Thyroid gland (tissue), 4 donors: ENCODE measurements at regions not wholly inside any gene's neighbourhood (a gene's known extent, or its start where the extent isn't known, plus 50 kb on each side); places are given as distances from the start of the nearest gene placed in this dataset.

Source experiments
- DNase-seq, 2 donors: peaks; one replicate each; pipeline ENCODE4 v3.0.0-alpha.2; 2019
- H3K27ac ChIP-seq, 3 donors: fragments of 200-600 bp; sonication (generic); 1 replicate in 2 of 3; 2 replicates in 1 of 3; pipeline ENCODE4 v1.5.1; 2016 to 2019; ENCODE audit warnings: mild to moderate bottlenecking in 1 of 3, moderate library complexity in 1 of 3
- H3K27me3 ChIP-seq: fragments of 200-600 bp; sonication (generic); one replicate; pipeline ENCODE4 v1.5.1; 2019
- H3K36me3 ChIP-seq, 2 donors: fragments of 200-600 bp; sonication (generic); one replicate each; pipeline ENCODE4 v1.5.1; 2016 to 2019
- H3K4me1 ChIP-seq, 2 donors: fragments of 200-600 bp; sonication (generic); one replicate each; pipeline ENCODE4 v1.5.1; 2017 to 2019
- H3K4me3 ChIP-seq, 3 donors: fragments of 200-600 bp; sonication (generic); replicated peaks in 1 of 3; 1 replicate in 2 of 3; 2 replicates in 1 of 3; pipeline ENCODE4 v1.5.1; 2016; ENCODE audit warnings: mild to moderate bottlenecking in 1 of 3
- H3K9me3 ChIP-seq: fragments of 200-600 bp; sonication (generic); one replicate; pipeline ENCODE4 v1.5.1; 2017
- POLR2A ChIP-seq, 2 donors: fragments of 450-650 bp; IDR thresholded peaks; one replicate each; pipeline ENCODE4 v1.6.1; 2017; ENCODE audit warnings: antibody characterized with exemption in 2 of 2, mild to moderate bottlenecking in 2 of 2, moderate library complexity in 1 of 2
- WGBS, 2 donors: methylation state at CpG; one replicate each; pipeline ENCODE4 v1.1.5; 2017; 5-methylcytosine and 5-hydroxymethylcytosine counted together
- intact Hi-C: fragments of 100-400 bp; cut with DNase I; formaldehyde crosslinking; loops from one replicate; pipeline ENCODE4 v1.15.1; 2023
- TF ChIP-seq, protein P1 (sequence below), 6 experiments: fragments of 200-600 bp in 3 of 6; fragments of 450-650 bp in 3 of 6; sonication (generic) in 3 of 6; IDR thresholded peaks; one replicate each; pipeline ENCODE4 v1.5.1; 2016 to 2019; ENCODE audit warnings: antibody characterized with exemption in 6 of 6, mild to moderate bottlenecking in 2 of 6, inconsistent platforms in 1 of 6, moderate library complexity in 1 of 6

DNA sequence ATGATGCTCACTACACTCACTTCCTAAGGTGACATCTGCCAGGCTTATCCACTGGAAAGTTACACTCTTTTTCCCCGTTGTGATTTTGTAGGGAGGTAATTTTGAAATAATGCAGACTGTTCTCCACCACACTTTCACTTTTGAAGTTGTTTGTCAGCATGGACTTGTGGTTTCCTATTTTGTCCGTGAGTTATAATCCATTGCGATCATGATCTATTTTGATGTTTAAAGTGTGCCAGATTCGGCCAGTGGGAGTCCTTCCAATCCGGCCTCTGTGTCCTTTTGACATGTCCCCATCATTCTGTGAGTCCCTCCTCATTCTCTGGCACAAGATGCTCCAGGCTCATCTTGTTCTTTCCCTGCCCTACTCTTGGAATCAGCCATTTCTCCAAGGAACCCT lies 211.3 kb upstream of the KLF4 start:
- 52 to 59% methylated on average over 5 of the region's 5 CpGs for WGBS, 2 donors
- Histone ChIP-seq H3K27me3 (no peaks in the 10 kb centered on the region), H3K4me3 (no peak overlapping the region), H3K4me1 (no peaks in the 10 kb centered on the region), H3K27ac (no peak overlapping the region), H3K36me3 (no peaks in the 10 kb centered on the region), H3K9me3 (no peaks in the 10 kb centered on the region)
- DNase-seq, result no peak
- TF ChIP-seq, protein P1, sequence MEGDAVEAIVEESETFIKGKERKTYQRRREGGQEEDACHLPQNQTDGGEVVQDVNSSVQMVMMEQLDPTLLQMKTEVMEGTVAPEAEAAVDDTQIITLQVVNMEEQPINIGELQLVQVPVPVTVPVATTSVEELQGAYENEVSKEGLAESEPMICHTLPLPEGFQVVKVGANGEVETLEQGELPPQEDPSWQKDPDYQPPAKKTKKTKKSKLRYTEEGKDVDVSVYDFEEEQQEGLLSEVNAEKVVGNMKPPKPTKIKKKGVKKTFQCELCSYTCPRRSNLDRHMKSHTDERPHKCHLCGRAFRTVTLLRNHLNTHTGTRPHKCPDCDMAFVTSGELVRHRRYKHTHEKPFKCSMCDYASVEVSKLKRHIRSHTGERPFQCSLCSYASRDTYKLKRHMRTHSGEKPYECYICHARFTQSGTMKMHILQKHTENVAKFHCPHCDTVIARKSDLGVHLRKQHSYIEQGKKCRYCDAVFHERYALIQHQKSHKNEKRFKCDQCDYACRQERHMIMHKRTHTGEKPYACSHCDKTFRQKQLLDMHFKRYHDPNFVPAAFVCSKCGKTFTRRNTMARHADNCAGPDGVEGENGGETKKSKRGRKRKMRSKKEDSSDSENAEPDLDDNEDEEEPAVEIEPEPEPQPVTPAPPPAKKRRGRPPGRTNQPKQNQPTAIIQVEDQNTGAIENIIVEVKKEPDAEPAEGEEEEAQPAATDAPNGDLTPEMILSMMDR (IDR thresholded peaks at IDR 0.05), result no peak
- TF ChIP-seq POLR2A (IDR thresholded peaks at IDR 0.05), result no peak
- intact Hi-C loops, result no loop called here

DNA sequence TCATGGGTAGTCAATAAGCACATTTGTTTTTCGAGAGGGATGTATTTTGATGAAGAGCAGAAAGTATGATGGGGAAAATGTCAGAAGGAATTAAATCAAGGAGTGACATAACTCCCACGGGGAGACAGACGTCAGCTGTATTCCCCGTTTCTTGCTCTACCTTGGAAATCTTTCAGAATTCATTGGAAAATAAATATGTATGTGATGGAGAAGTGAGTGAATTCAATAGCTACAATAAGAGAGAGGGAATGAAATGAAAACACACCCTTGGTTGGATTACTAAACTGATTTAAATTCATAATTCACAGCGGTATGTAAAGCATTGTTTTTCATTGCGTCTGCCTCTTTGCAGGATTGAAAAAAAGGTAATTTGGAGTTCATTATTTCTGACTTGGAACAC lies 209.7 kb upstream of the KLF4 start:
- Histone ChIP-seq H3K9me3 (no peaks in the 10 kb centered on the region), H3K4me1 (no peaks in the 10 kb centered on the region), H3K4me3 (no peak overlapping the region), H3K27ac (no peak overlapping the region), H3K27me3 (no peaks in the 10 kb centered on the region), H3K36me3 (no peaks in the 10 kb centered on the region)
- no peak for DNase-seq
- TF ChIP-seq, protein P1 (IDR thresholded peaks at IDR 0.05), result no peak
- TF ChIP-seq POLR2A (IDR thresholded peaks at IDR 0.05), result no peak
- intact Hi-C loops, result no loop called here
- WGBS, 2 donors, result 72 to 76% methylated on average over 6 of the region's 6 CpGs

DNA sequence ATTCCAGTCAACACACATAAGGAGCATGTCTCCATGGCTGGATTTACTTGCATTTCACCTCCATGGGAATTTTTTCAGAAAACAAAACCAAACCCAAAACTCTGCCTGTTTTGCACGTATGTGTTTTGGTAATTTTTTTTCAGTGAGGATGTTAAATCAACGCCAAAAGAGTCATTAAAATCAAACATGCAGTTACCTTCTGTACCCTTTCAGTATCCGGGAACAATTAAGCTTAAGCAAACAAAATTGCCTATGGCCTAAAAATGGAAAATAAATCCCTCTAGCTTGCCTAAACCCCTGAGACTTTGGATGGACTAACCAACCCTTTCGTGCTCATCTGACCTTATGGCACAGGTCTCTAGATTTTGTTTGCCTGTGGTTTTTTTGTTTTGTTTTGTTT lies 209.2 kb upstream of the KLF4 start:
- Histone ChIP-seq H3K36me3 (no peaks in the 10 kb centered on the region), H3K4me3 (no peak overlapping the region), H3K27ac (no peak overlapping the region), H3K9me3 (no peaks in the 10 kb centered on the region), H3K4me1 (no peaks in the 10 kb centered on the region), H3K27me3 (no peaks in the 10 kb centered on the region)
- WGBS, 2 donors, result 65 to 67% methylated on average over 4 of the region's 4 CpGs
- intact Hi-C loops, result no loop called here
- no peak for DNase-seq
- no peak for TF ChIP-seq POLR2A (IDR thresholded peaks at IDR 0.05)
- TF ChIP-seq, protein P1 (IDR thresholded peaks at IDR 0.05), result no peak

DNA sequence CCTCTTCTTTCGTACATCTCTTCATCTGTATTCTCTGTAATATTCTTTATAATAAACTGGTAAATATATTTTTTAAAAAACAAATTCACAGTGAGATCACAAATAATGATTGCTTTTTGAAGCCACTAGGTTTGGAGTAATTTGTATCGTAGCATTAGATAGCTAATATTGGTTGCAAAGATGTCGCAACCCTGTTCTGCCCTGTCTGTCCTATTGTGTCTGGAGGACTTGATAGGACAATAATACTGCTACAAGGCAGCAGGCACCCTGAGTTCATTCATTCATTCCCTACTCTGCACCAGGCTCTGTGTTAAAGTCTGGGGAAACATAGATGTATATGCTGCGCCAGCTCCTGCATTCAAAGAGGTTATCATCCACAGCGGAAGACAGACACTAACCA lies 206.7 kb upstream of the KLF4 start:
- Histone ChIP-seq H3K27ac (no peak overlapping the region), H3K4me1 (no peaks in the 10 kb centered on the region), H3K4me3 (no peak overlapping the region), H3K9me3 (no peaks in the 10 kb centered on the region), H3K36me3 (no peaks in the 10 kb centered on the region), H3K27me3 (no peaks in the 10 kb centered on the region)
- 91 to 97% methylated on average over 5 of the region's 5 CpGs for WGBS, 2 donors
- intact Hi-C loops, result no loop called here
- TF ChIP-seq, protein P1 (IDR thresholded peaks at IDR 0.05), result no peak
- TF ChIP-seq POLR2A (IDR thresholded peaks at IDR 0.05), result no peak
- no peak for DNase-seq

DNA sequence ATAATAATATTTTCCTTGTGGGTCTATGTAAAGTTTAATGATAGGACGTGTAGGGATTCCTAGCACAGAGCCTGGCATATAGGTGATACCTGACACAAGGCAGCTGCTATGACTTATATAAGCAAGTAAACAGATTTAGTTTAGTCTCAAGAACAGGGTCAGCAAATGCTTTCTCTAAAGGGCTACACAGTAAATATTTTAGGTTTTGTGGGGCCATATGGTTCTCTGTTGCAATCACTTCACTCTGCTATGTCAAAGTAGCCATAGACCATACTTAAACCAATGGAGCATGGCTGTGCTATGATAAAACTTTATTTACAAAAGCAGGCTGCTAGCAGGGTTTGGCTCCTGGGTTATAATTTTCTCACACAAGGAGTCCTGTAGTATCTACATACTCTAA lies 204.8 kb upstream of the KLF4 start:
- no peaks in the 10 kb centered on the region for H3K27me3 ChIP-seq
- H3K4me1 ChIP-seq, result no peaks in the 10 kb centered on the region
- WGBS, 2 donors, result 95 to 97% methylated on average over 1 of the region's 1 CpG
- DNase-seq, result no peak
- intact Hi-C loops, result no loop called here
- no peak overlapping the region for H3K4me3 ChIP-seq
- H3K9me3 ChIP-seq, result no peaks in the 10 kb centered on the region
- no peak overlapping the region for H3K27ac ChIP-seq
- TF ChIP-seq, protein P1 (IDR thresholded peaks at IDR 0.05), result no peak
- no peak for TF ChIP-seq POLR2A (IDR thresholded peaks at IDR 0.05)
- no peaks in the 10 kb centered on the region for H3K36me3 ChIP-seq
